ENCODE measurements at regions not wholly inside any gene's neighbourhood (a gene's known extent, or its start where the extent isn't known, plus 50 kb on each side); places are given as distances from the start of the nearest gene placed in this dataset.

GRCh38 chr3:35338186-35338585 is 301.1 kb upstream of the ARPP21 start:
- DNase-seq (ENCODE audit: low read depth) = no peak
- no peak for TF ChIP-seq CTCF (conservative IDR thresholded peaks at IDR 0.05; ENCODE audit: low read length)

GRCh38 chr3:35380196-35380595 is 259.1 kb upstream of the ARPP21 start:
- H3K4me3 ChIP-seq (ENCODE audit: low read length) = no peak overlapping the region
- no peak for DNase-seq (ENCODE audit: low read depth)
- TF ChIP-seq CTCF (conservative IDR thresholded peaks at IDR 0.05; ENCODE audit: low read length) = no peak

More at GRCh38 chr3:35338186-35338585, 301.1 kb upstream of the ARPP21 start:
- no peak overlapping the region for H3K4me3 ChIP-seq (ENCODE audit: low read length)

GRCh38 chr3:35383216-35383615 is 256.1 kb upstream of the ARPP21 start:
- H3K4me3 ChIP-seq (ENCODE audit: low read length) = no peak overlapping the region
- DNase-seq (ENCODE audit: low read depth) = no peak
- TF ChIP-seq CTCF (conservative IDR thresholded peaks at IDR 0.05; ENCODE audit: low read length) = no peak

- TF ChIP-seq CTCF (conservative IDR thresholded peaks at IDR 0.05; ENCODE audit: low read length) = no peak
- no peak overlapping the region for H3K4me3 ChIP-seq (ENCODE audit: low read length)
- no peak for DNase-seq (ENCODE audit: low read depth)
Measured at GRCh38 chr3:35383719-35384555, 255.4 kb upstream of the ARPP21 start.

- no peak overlapping the region for H3K4me3 ChIP-seq (ENCODE audit: low read length)
- DNase-seq (ENCODE audit: low read depth) = no peak
- TF ChIP-seq CTCF (conservative IDR thresholded peaks at IDR 0.05; ENCODE audit: low read length) = no peak
Measured at GRCh38 chr3:35385271-35385670, 254.1 kb upstream of the ARPP21 start.

GRCh38 chr3:35389907-35390306 is 249.4 kb upstream of the ARPP21 start:
- TF ChIP-seq CTCF (conservative IDR thresholded peaks at IDR 0.05; ENCODE audit: low read length) = no peak
- DNase-seq (ENCODE audit: low read depth) = no peak

GRCh38 chr3:35392187-35392586 is 247.1 kb upstream of the ARPP21 start:
- no peak for DNase-seq (ENCODE audit: low read depth)
- H3K4me3 ChIP-seq (ENCODE audit: low read length) = no peak overlapping the region
- TF ChIP-seq CTCF (conservative IDR thresholded peaks at IDR 0.05; ENCODE audit: low read length) = no peak

More at GRCh38 chr3:35389907-35390306, 249.4 kb upstream of the ARPP21 start:
- H3K4me3 ChIP-seq (ENCODE audit: low read length) = no peak overlapping the region

Data from AG10803 (cell line).